ENCODE measurements at regions not wholly inside any gene's neighbourhood (a gene's known extent, or its start where the extent isn't known, plus 50 kb on each side); places are given as distances from the start of the nearest gene placed in this dataset.

DNA sequence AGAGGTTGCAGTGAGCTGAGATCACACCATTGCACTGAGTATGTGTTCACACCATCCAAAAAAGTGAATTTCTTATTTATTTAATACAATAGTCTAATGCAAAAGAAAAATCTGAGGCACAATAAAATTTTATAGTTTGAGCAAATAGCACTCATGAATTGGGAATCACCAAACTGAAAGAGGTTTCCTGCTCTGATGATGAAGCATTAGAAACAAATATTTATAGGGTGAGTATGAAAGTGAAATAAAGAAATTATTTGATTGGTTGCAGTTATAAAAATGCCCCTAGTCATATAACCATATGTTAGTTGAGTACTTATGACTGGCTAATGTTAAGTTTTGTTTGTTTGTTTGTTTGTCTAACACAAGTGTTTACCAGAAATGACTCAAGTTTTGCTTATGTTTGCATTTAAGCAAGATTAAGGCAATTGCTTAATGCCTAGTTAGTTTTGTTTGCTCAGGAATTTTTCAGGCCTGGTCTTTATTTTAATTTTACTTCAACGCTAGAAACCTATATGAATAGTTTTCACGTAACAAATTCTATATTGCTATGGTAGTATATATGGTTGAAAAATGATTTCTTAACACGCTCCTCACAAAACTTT lies 151.5 kb upstream of the FAM83B start:
- Histone ChIP-seq H3K79me2 (ENCODE audit: control insufficient read depth, low read length) (no peaks in the 10 kb centered on the region), H3K9me2 (replicated peaks; ENCODE audit: control insufficient read depth, low read length) (no peaks in the 10 kb centered on the region), H3K27me3 (ENCODE audit: control insufficient read depth, low read length) (no peaks in the 10 kb centered on the region), H3K4me3 (ENCODE audit: low read length) (no peak overlapping the region), H3K4me1 (ENCODE audit: control insufficient read depth, low read length) (no peaks in the 10 kb centered on the region), H3K9me3 (ENCODE audit: control insufficient read depth, insufficient read depth, low read length) (no peaks in the 10 kb centered on the region), H3K4me2 (ENCODE audit: low read length) (no peak overlapping the region), H4K20me1 (ENCODE audit: control insufficient read depth, insufficient read depth, low read depth, low read length) (no peaks in the 10 kb centered on the region), H3F3A (ENCODE audit: control insufficient read depth, insufficient read depth) (no peaks in the 10 kb centered on the region), H3K36me3 (ENCODE audit: control insufficient read depth, low read length) (no peaks in the 10 kb centered on the region), H3K27ac (ENCODE audit: low read depth, low read length) (no peak overlapping the region)
- no peak for TF ChIP-seq CTCF (IDR thresholded peaks at IDR 0.05; ENCODE audit: low read depth, low read length, poor library complexity, severe bottlenecking)
- no peak for TF ChIP-seq EZH2phosphoT487 (IDR thresholded peaks at IDR 0.05; ENCODE audit: borderline replicate concordance, low read length)

DNA sequence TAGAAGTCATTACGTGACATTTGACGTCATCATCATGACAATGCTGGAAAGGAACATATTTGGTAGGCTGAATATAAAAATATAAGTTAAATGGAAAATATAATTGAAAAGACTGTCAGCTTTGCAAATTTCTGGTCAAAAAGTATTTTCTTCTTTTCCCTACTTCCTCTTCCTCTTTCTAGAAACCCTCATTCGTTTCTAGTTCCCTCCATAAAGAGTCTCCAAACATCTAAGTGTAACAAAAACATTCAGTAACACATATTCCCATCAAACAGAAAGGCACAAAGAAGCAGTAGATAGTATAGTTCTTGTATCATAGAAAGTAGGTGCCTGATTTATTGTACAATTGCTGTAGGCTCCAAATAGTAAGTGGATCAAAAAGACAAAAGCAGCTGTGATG lies 150.8 kb upstream of the FAM83B start:
- TF ChIP-seq EZH2phosphoT487 (IDR thresholded peaks at IDR 0.05; ENCODE audit: borderline replicate concordance, low read length) (no peak), CTCF (IDR thresholded peaks at IDR 0.05; ENCODE audit: low read depth, low read length, poor library complexity, severe bottlenecking) (no peak)
- no peak overlapping the region for H3K4me2 ChIP-seq (ENCODE audit: low read length)
- H3K4me1 ChIP-seq (ENCODE audit: control insufficient read depth, low read length) = no peaks in the 10 kb centered on the region
- H4K20me1 ChIP-seq (ENCODE audit: control insufficient read depth, insufficient read depth, low read depth, low read length) = no peaks in the 10 kb centered on the region
- H3K9me2 ChIP-seq (replicated peaks; ENCODE audit: control insufficient read depth, low read length) = no peaks in the 10 kb centered on the region
- no peaks in the 10 kb centered on the region for H3F3A ChIP-seq (ENCODE audit: control insufficient read depth, insufficient read depth)
- H3K27ac ChIP-seq (ENCODE audit: low read depth, low read length) = no peak overlapping the region
- H3K27me3 ChIP-seq (ENCODE audit: control insufficient read depth, low read length) = no peaks in the 10 kb centered on the region
- H3K9me3 ChIP-seq (ENCODE audit: control insufficient read depth, insufficient read depth, low read length) = no peaks in the 10 kb centered on the region
- no peak overlapping the region for H3K4me3 ChIP-seq (ENCODE audit: low read length)
- no peaks in the 10 kb centered on the region for H3K79me2 ChIP-seq (ENCODE audit: control insufficient read depth, low read length)
- no peaks in the 10 kb centered on the region for H3K36me3 ChIP-seq (ENCODE audit: control insufficient read depth, low read length)

DNA sequence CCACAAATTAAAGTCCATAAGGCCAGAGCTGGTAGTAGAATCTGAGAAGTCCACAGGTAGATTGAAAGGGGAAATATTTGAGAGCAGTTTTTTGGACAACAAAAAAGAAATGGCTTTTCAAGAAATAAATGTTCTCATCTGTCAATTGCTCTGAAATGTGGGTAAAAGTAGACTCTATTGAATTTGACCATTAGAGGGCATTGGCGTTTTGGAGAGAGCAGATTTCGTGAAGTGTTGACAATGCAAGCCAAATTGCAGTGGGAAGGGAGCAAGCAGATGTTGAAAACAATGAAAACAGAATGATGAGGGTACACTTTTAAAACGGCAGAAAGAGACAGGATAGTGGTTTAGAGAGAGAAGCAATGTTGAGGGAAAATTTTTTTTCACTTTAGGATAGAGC lies 149.1 kb upstream of the FAM83B start:
- H3K4me3 ChIP-seq (ENCODE audit: low read length) = no peak overlapping the region
- no peak overlapping the region for H3K4me2 ChIP-seq (ENCODE audit: low read length)
- H4K20me1 ChIP-seq (ENCODE audit: control insufficient read depth, insufficient read depth, low read depth, low read length) = no peaks in the 10 kb centered on the region
- H3F3A ChIP-seq (ENCODE audit: control insufficient read depth, insufficient read depth) = no peaks in the 10 kb centered on the region
- H3K27me3 ChIP-seq (ENCODE audit: control insufficient read depth, low read length) = no peaks in the 10 kb centered on the region
- no peaks in the 10 kb centered on the region for H3K9me3 ChIP-seq (ENCODE audit: control insufficient read depth, insufficient read depth, low read length)
- H3K27ac ChIP-seq (ENCODE audit: low read depth, low read length) = no peak overlapping the region
- no peaks in the 10 kb centered on the region for H3K79me2 ChIP-seq (ENCODE audit: control insufficient read depth, low read length)
- TF ChIP-seq EZH2phosphoT487 (IDR thresholded peaks at IDR 0.05; ENCODE audit: borderline replicate concordance, low read length) = no peak
- no peak for TF ChIP-seq CTCF (IDR thresholded peaks at IDR 0.05; ENCODE audit: low read depth, low read length, poor library complexity, severe bottlenecking)
- H3K36me3 ChIP-seq (ENCODE audit: control insufficient read depth, low read length) = no peaks in the 10 kb centered on the region
- H3K4me1 ChIP-seq (ENCODE audit: control insufficient read depth, low read length) = no peaks in the 10 kb centered on the region
- H3K9me2 ChIP-seq (replicated peaks; ENCODE audit: control insufficient read depth, low read length) = no peaks in the 10 kb centered on the region

Data from DOHH2 (cell line).